GM12873 (cell line): ENCODE measurements at regions not wholly inside any gene's neighbourhood (a gene's known extent, or its start where the extent isn't known, plus 50 kb on each side); places are given as distances from the start of the nearest gene placed in this dataset.

Source experiments
- TF ChIP-seq, protein P1 (sequence below): IDR thresholded peaks from 2 replicates; pipeline ENCODE4 v1.5.1; 2012; ENCODE audit warnings: low read depth, mild to moderate bottlenecking, moderate library complexity, low read length, control low read depth; ENCODE audit not compliant: insufficient read depth; ENCODE audit errors: missing control alignments

GRCh38 chr19:5282901-5283300 lies 57.7 kb downstream of the PTPRS start:
- TF ChIP-seq, protein P1, sequence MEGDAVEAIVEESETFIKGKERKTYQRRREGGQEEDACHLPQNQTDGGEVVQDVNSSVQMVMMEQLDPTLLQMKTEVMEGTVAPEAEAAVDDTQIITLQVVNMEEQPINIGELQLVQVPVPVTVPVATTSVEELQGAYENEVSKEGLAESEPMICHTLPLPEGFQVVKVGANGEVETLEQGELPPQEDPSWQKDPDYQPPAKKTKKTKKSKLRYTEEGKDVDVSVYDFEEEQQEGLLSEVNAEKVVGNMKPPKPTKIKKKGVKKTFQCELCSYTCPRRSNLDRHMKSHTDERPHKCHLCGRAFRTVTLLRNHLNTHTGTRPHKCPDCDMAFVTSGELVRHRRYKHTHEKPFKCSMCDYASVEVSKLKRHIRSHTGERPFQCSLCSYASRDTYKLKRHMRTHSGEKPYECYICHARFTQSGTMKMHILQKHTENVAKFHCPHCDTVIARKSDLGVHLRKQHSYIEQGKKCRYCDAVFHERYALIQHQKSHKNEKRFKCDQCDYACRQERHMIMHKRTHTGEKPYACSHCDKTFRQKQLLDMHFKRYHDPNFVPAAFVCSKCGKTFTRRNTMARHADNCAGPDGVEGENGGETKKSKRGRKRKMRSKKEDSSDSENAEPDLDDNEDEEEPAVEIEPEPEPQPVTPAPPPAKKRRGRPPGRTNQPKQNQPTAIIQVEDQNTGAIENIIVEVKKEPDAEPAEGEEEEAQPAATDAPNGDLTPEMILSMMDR, result no peak

DNA sequence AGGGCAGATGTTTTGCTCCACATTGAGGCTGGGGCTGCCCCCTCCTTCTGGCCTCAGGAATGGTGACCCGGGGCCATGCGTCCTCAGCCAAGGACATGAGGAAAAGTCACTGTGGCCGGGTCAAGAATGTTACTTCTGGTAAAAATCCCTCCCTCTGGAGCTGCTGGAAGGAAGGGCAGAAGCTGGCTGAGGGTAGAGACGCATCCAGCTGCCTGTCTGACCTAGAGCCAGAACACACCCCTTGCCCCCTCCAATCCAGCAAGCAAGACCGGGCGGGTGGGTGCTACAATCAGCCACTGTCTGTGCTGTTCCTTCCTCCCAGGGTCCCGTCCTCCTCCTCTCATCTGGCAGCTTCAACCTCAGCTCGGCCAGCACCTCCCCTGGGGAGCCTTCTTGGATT lies 59.0 kb downstream of the PTPRS start:
- TF ChIP-seq, protein P1, result no peak

GRCh38 chr19:5273782-5274181 lies 66.8 kb downstream of the PTPRS start:
- TF ChIP-seq, protein P1, result no peak

DNA sequence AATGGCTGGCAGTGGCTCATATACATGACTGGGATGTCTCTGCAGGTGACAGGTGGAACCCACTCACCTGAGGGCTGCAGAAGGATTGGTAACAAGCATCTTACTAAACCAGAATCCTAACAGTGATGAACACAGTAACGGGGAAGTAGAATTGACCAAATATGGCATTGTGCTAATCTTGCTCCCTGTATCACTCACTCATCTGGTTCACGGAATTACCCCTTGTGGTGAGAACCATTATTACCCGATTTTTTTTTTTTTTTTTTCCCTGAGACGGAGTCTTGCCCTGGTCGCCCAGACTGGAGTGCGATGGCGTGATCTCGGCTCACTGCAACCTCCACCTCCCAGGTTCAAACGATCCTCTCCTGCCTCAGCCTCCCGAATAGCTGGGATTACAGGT lies 69.5 kb downstream of the PTPRS start:
- TF ChIP-seq, protein P1, result peak; percentile 42

- TF ChIP-seq, protein P1, result no peak
Measured at GRCh38 chr19:5269926-5270325, 70.7 kb downstream of the PTPRS start.

DNA sequence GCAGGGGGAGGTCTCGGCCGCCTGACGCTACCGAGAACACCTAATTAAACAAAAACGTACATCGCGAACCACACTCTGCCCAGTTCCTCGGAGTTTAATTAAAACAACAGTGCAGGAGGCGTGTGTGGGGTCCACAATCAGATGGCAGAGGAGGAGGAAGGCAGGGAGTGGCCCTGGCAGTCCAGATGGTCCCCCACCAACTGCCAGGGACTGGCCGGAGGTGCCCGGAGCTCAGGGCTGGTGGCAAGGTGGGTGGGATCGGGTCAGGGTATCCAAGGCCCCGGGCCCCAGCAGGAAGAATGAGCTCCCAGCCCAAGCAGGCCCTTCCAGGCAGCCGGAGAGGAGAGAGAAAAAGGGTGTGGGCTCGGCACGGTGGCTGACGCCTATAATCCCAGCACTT lies 71.3 kb downstream of the PTPRS start:
- TF ChIP-seq, protein P1, result no peak

DNA sequence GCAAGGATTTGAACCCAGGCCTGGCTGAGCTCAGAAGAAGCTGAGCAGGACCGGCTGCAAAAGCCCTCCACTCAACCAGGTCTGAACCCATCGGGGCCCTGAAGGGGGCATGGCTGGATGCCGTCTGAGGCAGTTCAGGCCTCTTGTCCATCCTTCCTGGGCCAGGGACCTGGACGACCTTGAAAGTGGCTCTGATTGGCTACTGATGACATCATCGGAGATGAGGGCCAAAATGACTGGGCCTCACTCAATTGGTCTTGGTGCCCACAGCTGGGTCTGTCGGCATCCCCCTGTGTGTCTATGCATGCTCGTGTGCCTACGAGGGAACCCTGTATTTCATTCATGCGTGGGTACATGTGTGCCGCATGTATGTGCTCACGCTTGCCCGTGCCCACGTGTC lies 71.8 kb downstream of the PTPRS start:
- TF ChIP-seq, protein P1, result no peak

DNA sequence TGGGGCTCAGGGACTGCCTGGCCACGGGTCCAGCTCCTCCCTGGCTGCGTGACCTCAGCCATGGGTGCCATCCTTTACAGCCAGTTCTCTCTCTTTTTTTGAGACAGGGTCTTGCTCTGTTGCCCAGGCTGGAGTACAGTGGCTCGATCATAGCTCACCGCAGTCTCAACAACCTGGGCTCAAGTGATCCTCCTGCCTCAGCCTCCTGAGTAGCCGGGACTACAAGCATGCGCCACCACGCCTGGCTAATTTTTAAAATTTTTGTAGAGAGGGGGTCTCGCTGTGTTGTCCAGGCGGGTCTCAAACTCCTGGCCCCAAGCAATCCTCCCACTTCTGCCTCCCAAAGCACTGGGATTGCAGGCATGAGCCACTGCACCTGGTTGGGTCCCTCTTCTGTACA lies 75.4 kb downstream of the PTPRS start:
- TF ChIP-seq, protein P1, result no peak
